HCT116 (cell line): ENCODE measurements at regions not wholly inside any gene's neighbourhood (a gene's known extent, or its start where the extent isn't known, plus 50 kb on each side); places are given as distances from the start of the nearest gene placed in this dataset.

Experiments used
- ATAC-seq: fragments of 200-7000 bp; cut with Tn5 transposase; 2 replicates; pipeline ENCODE4 v1.9.1; 2020; ENCODE audit warnings: mild to moderate bottlenecking, moderate library complexity
- BruUV-seq: library from RNA; stranded (reverse); fragments of 400-500 nt; replicated peaks from 2 replicates; lab custom pipeline; 2021; lab: Mats Ljungman, UMichigan
- CTCF ChIA-PET: fragments of 300-600 bp; sonication (Branson Sonifier 250); formaldehyde crosslinking; loops from one replicate; lab custom pipeline; 2021; ENCODE audit warnings: antibody characterized with exemption; lab: Charles Lee
- POLR2A ChIA-PET: fragments of 300-600, 350-600 bp; sonication (Branson Sonifier 250); formaldehyde crosslinking; loops from one replicate; lab custom pipeline; 2021; ENCODE audit warnings: antibody characterized with exemption; lab: Charles Lee
- RAD21 ChIA-PET, 2 experiments: fragments of 300-600 bp; sonication (Branson Sonifier 250); formaldehyde crosslinking; loops; one replicate each; lab custom pipeline; 2023; ENCODE audit warnings: low total read pairs in 2 of 2; ENCODE audit not compliant: uncharacterized antibody in 2 of 2, unreplicated experiment in 2 of 2, low non-redundant PET in 1 of 2; lab: Charles Lee
- DNase-seq: peaks from one replicate; pipeline ENCODE4 v3.0.0-alpha.2; 2010; ENCODE audit warnings: low read depth, low spot score
- H2AFZ ChIP-seq: fragments of 200-600 bp; shearing (Covaris generic), sonication (generic); 2 replicates; pipeline ENCODE4 v1.6.1; 2017; ENCODE audit warnings: low read depth, mixed run types, mixed read lengths, antibody characterized with exemption, low read length; ENCODE audit not compliant: poor library complexity, severe bottlenecking
- H3K27ac ChIP-seq: 2 replicates; pipeline ENCODE4 v1.5.1; 2012; ENCODE audit warnings: low read depth, low read length
- H3K27me3 ChIP-seq: fragments of 200-600 bp; sonication (generic); 2 replicates; pipeline ENCODE4 v1.6.1; 2016; ENCODE audit warnings: mixed run types, low read length, mixed read lengths; ENCODE audit not compliant: insufficient read depth
- H3K36me3 ChIP-seq, 2 experiments: fragments of 200-500 bp in 1 of 2; fragments of 200-600 bp in 1 of 2; sonication (Bioruptor generic) in 1 of 2; sonication (generic) in 1 of 2; 2 replicates each; pipeline versions ENCODE4 v1.5.1 to v1.6.1; 2014 to 2016; ENCODE audit warnings: low read length in 2 of 2, inconsistent platforms in 1 of 2, mixed read lengths in 1 of 2, mixed run types in 1 of 2; ENCODE audit not compliant: insufficient read depth in 2 of 2, control insufficient read depth in 1 of 2
- H3K4me1 ChIP-seq, 2 experiments: fragments of 200-600 bp in 1 of 2; sonication (generic) in 1 of 2; 2 replicates each; pipeline versions ENCODE4 v1.5.1 to v1.6.1; 2012 to 2017; ENCODE audit warnings: low read length in 2 of 2, inconsistent platforms in 1 of 2, mild to moderate bottlenecking in 1 of 2, mixed read lengths in 1 of 2, mixed run types in 1 of 2, moderate library complexity in 1 of 2; ENCODE audit not compliant: insufficient read depth in 2 of 2, control insufficient read depth in 1 of 2
- H3K4me2 ChIP-seq: fragments of 200-600 bp; sonication (generic); 2 replicates; pipeline ENCODE4 v1.6.1; 2017; ENCODE audit warnings: mixed run types, low read length, mixed read lengths
- H3K4me3 ChIP-seq, 2 experiments: fragments of 200-600 bp in 1 of 2; sonication (generic) in 1 of 2; replicated peaks in 1 of 2; 2 replicates each; pipeline ENCODE4 v1.5.1; 2011 to 2016; ENCODE audit warnings: low read length in 2 of 2, control low read depth in 1 of 2, low read depth in 1 of 2, mild to moderate bottlenecking in 1 of 2, mixed read lengths in 1 of 2, mixed run types in 1 of 2
- H3K79me2 ChIP-seq: fragments of 200-600 bp; sonication (generic); 2 replicates; pipeline ENCODE4 v1.6.1; 2017; ENCODE audit warnings: mild to moderate bottlenecking, mixed run types, low read length, moderate library complexity, mixed read lengths; ENCODE audit not compliant: insufficient read depth
- H3K9ac ChIP-seq: fragments of 200-600 bp; sonication (generic); 2 replicates; pipeline ENCODE4 v1.6.1; 2016; ENCODE audit warnings: low read length, mixed read lengths
- H3K9me2 ChIP-seq: fragments of 200-600 bp; sonication (generic), shearing (Covaris generic); 2 replicates; pipeline ENCODE4 v1.6.1; 2017; ENCODE audit warnings: mixed run types, mild to moderate bottlenecking, moderate library complexity; ENCODE audit not compliant: insufficient read depth
- H3K9me3 ChIP-seq, 2 experiments: fragments of 200-500 bp in 1 of 2; fragments of 200-600 bp in 1 of 2; sonication (Bioruptor generic) in 1 of 2; sonication (generic) in 1 of 2; 2 replicates each; pipeline ENCODE4 v1.6.1; 2014 to 2017; ENCODE audit warnings: low read length in 2 of 2, mixed read lengths in 2 of 2, inconsistent platforms in 1 of 2, low read depth in 1 of 2, mild to moderate bottlenecking in 1 of 2, mixed run types in 1 of 2, moderate library complexity in 1 of 2; ENCODE audit not compliant: control insufficient read depth in 1 of 2, insufficient read depth in 1 of 2
- H4K20me1 ChIP-seq: fragments of 200-600 bp; sonication (generic), shearing (Covaris generic); 2 replicates; pipeline ENCODE4 v1.6.1; 2017; ENCODE audit warnings: mixed run types, mild to moderate bottlenecking, moderate library complexity; ENCODE audit not compliant: insufficient read depth
- ATF3 ChIP-seq: IDR thresholded peaks from 2 replicates; pipeline ENCODE4 v1.6.1; 2012
- CBX3 ChIP-seq: IDR thresholded peaks from 2 replicates; pipeline ENCODE4 v1.6.1; 2012; ENCODE audit warnings: low read depth
- CTCF ChIP-seq, 3 experiments: fragments of 200-600 bp in 1 of 3; sonication (generic) in 1 of 3; IDR thresholded peaks in 2 of 3; conservative IDR thresholded peaks in 1 of 3; 2 replicates each; pipeline ENCODE4 v1.5.1; 2012 to 2017; ENCODE audit warnings: low read depth in 2 of 3, low read length in 2 of 3, antibody characterized with exemption in 1 of 3, borderline replicate concordance in 1 of 3, control low read depth in 1 of 3, mild to moderate bottlenecking in 1 of 3, mixed read lengths in 1 of 3, mixed run types in 1 of 3, moderate library complexity in 1 of 3; ENCODE audit not compliant: insufficient read depth in 1 of 3
- ELF1 ChIP-seq: IDR thresholded peaks from 2 replicates; pipeline ENCODE4 v1.6.1; 2012; ENCODE audit warnings: low read depth, borderline replicate concordance
- EZH2 ChIP-seq: fragments of 200-600 bp; sonication (generic); IDR thresholded peaks from 2 replicates; pipeline ENCODE4 v1.6.1; 2017; ENCODE audit warnings: antibody characterized with exemption, mixed run types
- MAX ChIP-seq: IDR thresholded peaks from 2 replicates; pipeline ENCODE4 v1.6.1; 2012
- POLR2A ChIP-seq: IDR thresholded peaks from 2 replicates; pipeline ENCODE4 v1.7.0; 2011; ENCODE audit warnings: borderline replicate concordance; ENCODE audit not compliant: insufficient read depth, insufficient read length; ENCODE audit errors: extremely low read depth
- POLR2AphosphoS5 ChIP-seq: IDR thresholded peaks from 2 replicates; pipeline ENCODE4 v1.6.1; 2011; ENCODE audit warnings: mild to moderate bottlenecking, low read depth, low read length, moderate library complexity
- RAD21 ChIP-seq: IDR thresholded peaks from 2 replicates; pipeline ENCODE4 v1.6.1; 2012; ENCODE audit warnings: low read depth, mild to moderate bottlenecking
- REST ChIP-seq: IDR thresholded peaks from 2 replicates; pipeline ENCODE4 v1.6.1; 2012; ENCODE audit warnings: low read depth
- SIN3A ChIP-seq: IDR thresholded peaks from 2 replicates; pipeline ENCODE4 v1.6.1; 2012; ENCODE audit warnings: low read depth
- SP1 ChIP-seq: IDR thresholded peaks from 2 replicates; pipeline ENCODE4 v1.6.1; 2012; ENCODE audit warnings: low read depth
- SRF ChIP-seq: IDR thresholded peaks from 2 replicates; pipeline ENCODE4 v1.6.1; 2012; ENCODE audit warnings: low read depth
- TCF7L2 ChIP-seq: IDR thresholded peaks from 2 replicates; pipeline ENCODE4 v1.7.0; 2011; ENCODE audit warnings: borderline replicate concordance, inconsistent platforms; ENCODE audit not compliant: insufficient read depth, insufficient read length; ENCODE audit errors: extremely low read depth
- YY1 ChIP-seq: IDR thresholded peaks from 2 replicates; pipeline ENCODE4 v1.6.1; 2011; ENCODE audit warnings: low read length, low read depth, moderate library complexity, mild to moderate bottlenecking; ENCODE audit not compliant: insufficient replicate concordance; ENCODE audit errors: extremely low read depth
- ZBTB33 ChIP-seq: IDR thresholded peaks from 2 replicates; pipeline ENCODE4 v1.6.1; 2011; ENCODE audit warnings: mild to moderate bottlenecking, low read length, moderate library complexity; ENCODE audit not compliant: insufficient replicate concordance; ENCODE audit errors: extremely low read depth
- ZNF274 ChIP-seq: fragments of 200-500 bp; sonication (Bioruptor generic); IDR thresholded peaks from 2 replicates; pipeline ENCODE4 v1.6.1; 2014; ENCODE audit warnings: mild to moderate bottlenecking, low read depth, low read length, inconsistent platforms
- intact Hi-C: fragments of 100-400 bp; cut with micrococcal nuclease; formaldehyde crosslinking; loops from 2 replicates; pipeline ENCODE4 v1.10.0; 2022

GRCh38 chr2:37471104-37471503 is 126.7 kb downstream of the QPCT start (continued):
- TF ChIP-seq MAX: no peak
- no peak for TF ChIP-seq SP1
- no peak for TF ChIP-seq RAD21
- TF ChIP-seq POLR2A: no peak
- TF ChIP-seq, all 23 proteins: peak for 0

- ATAC-seq (no peak), DNase-seq (no peak)
- Histone ChIP-seq H3K79me2 (no peaks in the 10 kb centered on the region), H3K27ac (no peak overlapping the region), H3K27me3 (no peaks in the 10 kb centered on the region), H3K4me3 (no peak overlapping the region), H3K4me2 (no peak overlapping the region), H3K9ac (no peak overlapping the region), H3K36me3 (no peaks in the 10 kb centered on the region), H2AFZ (no peak overlapping the region), H3K9me2 (no peaks in the 10 kb centered on the region), H3K9me3 (no peaks in the 10 kb centered on the region), H3K4me1 (0 out of 4 replicates have a peak, but pooled peaks cover 0 to 3% of the 10 kb centered on the region in 2 experiments), H4K20me1 (no peaks in the 10 kb centered on the region)
- intact Hi-C loops: no loop called here
- RAD21 ChIA-PET: no interaction called here
- CTCF ChIA-PET: no interaction called here
- BruUV-seq: no TSS peak
- POLR2A ChIA-PET: no interaction called here
- TF ChIP-seq SRF (no peak), POLR2AphosphoS5 (no peak), TCF7L2 (no peak), POLR2A (no peak), ZBTB33 (no peak), RAD21 (no peak), REST (no peak), CBX3 (no peak), CTCF (IDR thresholded peaks at IDR 0.05 in 2 of 3, conservative IDR thresholded peaks at IDR 0.05 in 1 of 3; ENCODE audit: borderline replicate concordance in 1 of 3, insufficient read depth in 1 of 3, low read depth in 2 of 3, low read length in 2 of 3) (no peak), ELF1 (no peak), ZNF274 (no peak), SIN3A (no peak), ATF3 (no peak), MAX (no peak), EZH2 (no peak), YY1 (no peak)
Observed at GRCh38 chr2:37471994-37472393, 127.6 kb downstream of the QPCT start.
